Effector memory CD8-positive, alpha-beta T cell (primary cell): ENCODE measurements at regions not wholly inside any gene's neighbourhood (a gene's known extent, or its start where the extent isn't known, plus 50 kb on each side); places are given as distances from the start of the nearest gene placed in this dataset.
A peak's percentile ranks its signal among the peaks of the same experiment; 100 is the strongest.

Experiments used
- ATAC-seq: fragments of 150-1000 bp; cut with Tn5 transposase; replicated peaks from 2 replicates; pipeline ENCODE4 v1.10.0; 2021; ENCODE audit warnings: mild to moderate bottlenecking, moderate library complexity
- DNase-seq, 3 experiments: peaks; one replicate each; pipeline ENCODE4 v3.0.0; 2021
- H3K27ac Mint-ChIP-seq, 2 donors: one replicate each; pipeline ENCODE4 v1.8.0; 2022; ENCODE audit warnings: mild to moderate bottlenecking in 2 of 2, mixed read lengths in 2 of 2, moderate library complexity in 2 of 2
- H3K27me3 Mint-ChIP-seq, 2 donors: one replicate each; pipeline ENCODE4 v1.8.0; 2022; ENCODE audit warnings: mixed read lengths in 2 of 2
- H3K36me3 Mint-ChIP-seq: one replicate; pipeline ENCODE4 v1.8.0; 2022; ENCODE audit warnings: mild to moderate bottlenecking, moderate library complexity, mixed read lengths; ENCODE audit not compliant: insufficient read depth
- H3K4me1 Mint-ChIP-seq, 2 donors: one replicate each; pipeline ENCODE4 v1.8.0; 2022; ENCODE audit warnings: low read depth in 2 of 2, mixed read lengths in 2 of 2
- H3K4me3 Mint-ChIP-seq, 2 donors: one replicate each; pipeline ENCODE4 v1.8.0; 2022; ENCODE audit warnings: mild to moderate bottlenecking in 2 of 2, mixed read lengths in 2 of 2, moderate library complexity in 2 of 2
- H3K9me3 Mint-ChIP-seq, 2 donors: one replicate each; pipeline ENCODE4 v1.8.0; 2022; ENCODE audit warnings: mixed read lengths in 2 of 2

- H3K9me3 Mint-ChIP-seq = no peaks in the 10 kb centered on the region
- H3K27me3 Mint-ChIP-seq = peaks cover 3 to 4% of the 10 kb centered on the region in 2 donors
- no peaks in the 10 kb centered on the region for H3K4me1 Mint-ChIP-seq
- DNase-seq (no peak), ATAC-seq (no peak)
- H3K36me3 Mint-ChIP-seq = no peaks in the 10 kb centered on the region
- no peak overlapping the region for H3K27ac Mint-ChIP-seq
- no peak overlapping the region for H3K4me3 Mint-ChIP-seq
Observed at GRCh38 chr14:104316121-104316722, 177.8 kb downstream of the KIF26A start.

- Mint-ChIP-seq H3K27me3 (peaks cover 6 to 8% of the 10 kb centered on the region in 2 donors), H3K4me3 (no peak overlapping the region), H3K9me3 (no peaks in the 10 kb centered on the region), H3K4me1 (no peaks in the 10 kb centered on the region), H3K27ac (peak overlapping the region in 1 of 2 donors; percentile 49), H3K36me3 (no peaks in the 10 kb centered on the region)
- DNase-seq = no peak
- ATAC-seq = no peak
Observed at GRCh38 chr14:104316723-104317491, 178.5 kb downstream of the KIF26A start.

- H3K27ac Mint-ChIP-seq = peak overlapping the region in 1 of 2 donors; percentile 49
- no peak overlapping the region for H3K4me3 Mint-ChIP-seq
- H3K4me1 Mint-ChIP-seq = no peaks in the 10 kb centered on the region
- no peaks in the 10 kb centered on the region for H3K9me3 Mint-ChIP-seq
- DNase-seq (no peak), ATAC-seq (no peak)
- no peaks in the 10 kb centered on the region for H3K36me3 Mint-ChIP-seq
- peaks cover 6 to 12% of the 10 kb centered on the region in 2 donors for H3K27me3 Mint-ChIP-seq
Observed at GRCh38 chr14:104317492-104317805, 179.1 kb downstream of the KIF26A start.

DNA sequence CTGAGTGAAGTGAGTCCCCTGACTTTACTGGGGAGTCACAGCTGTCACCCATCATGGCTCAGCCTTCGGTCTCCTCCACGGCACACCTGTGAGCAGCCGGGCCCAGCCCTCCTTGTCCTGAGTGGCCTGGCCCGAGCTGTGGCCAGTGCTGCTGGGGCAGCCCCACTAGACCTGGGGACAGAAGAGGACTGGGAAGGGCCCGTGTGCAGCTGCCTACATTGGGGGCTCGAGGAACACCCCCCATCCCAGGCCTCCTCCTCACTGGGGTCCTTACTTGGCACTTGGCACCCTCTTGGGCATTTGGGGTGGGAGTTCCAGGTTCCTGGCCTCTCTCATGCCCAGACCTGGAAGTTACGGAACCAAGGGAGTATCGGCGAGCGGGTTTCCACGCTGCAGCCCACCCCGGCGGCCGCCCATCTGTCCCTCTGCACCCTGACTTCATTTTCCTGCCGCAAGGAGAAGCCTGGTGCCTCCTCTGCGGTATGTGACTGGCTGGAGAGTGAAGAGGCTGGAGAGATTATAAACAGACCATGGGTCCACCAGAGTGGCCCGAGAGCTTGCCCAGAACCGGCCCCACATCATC is 179.7 kb downstream of the KIF26A start:
- DNase-seq (no peak), ATAC-seq (no peak)
- Mint-ChIP-seq H3K4me1 (no peaks in the 10 kb centered on the region), H3K36me3 (no peaks in the 10 kb centered on the region), H3K9me3 (no peaks in the 10 kb centered on the region), H3K27ac (no peak overlapping the region), H3K27me3 (peaks cover 6 to 16% of the 10 kb centered on the region in 2 donors), H3K4me3 (no peak overlapping the region)

- Mint-ChIP-seq H3K27ac (no peak overlapping the region), H3K4me1 (no peaks in the 10 kb centered on the region), H3K36me3 (no peaks in the 10 kb centered on the region), H3K9me3 (no peaks in the 10 kb centered on the region), H3K4me3 (no peak overlapping the region), H3K27me3 (peaks cover 6 to 16% of the 10 kb centered on the region in 2 donors)
- ATAC-seq = no peak
- DNase-seq = no peak
Observed at GRCh38 chr14:104318558-104319490, 180.4 kb downstream of the KIF26A start.

DNA sequence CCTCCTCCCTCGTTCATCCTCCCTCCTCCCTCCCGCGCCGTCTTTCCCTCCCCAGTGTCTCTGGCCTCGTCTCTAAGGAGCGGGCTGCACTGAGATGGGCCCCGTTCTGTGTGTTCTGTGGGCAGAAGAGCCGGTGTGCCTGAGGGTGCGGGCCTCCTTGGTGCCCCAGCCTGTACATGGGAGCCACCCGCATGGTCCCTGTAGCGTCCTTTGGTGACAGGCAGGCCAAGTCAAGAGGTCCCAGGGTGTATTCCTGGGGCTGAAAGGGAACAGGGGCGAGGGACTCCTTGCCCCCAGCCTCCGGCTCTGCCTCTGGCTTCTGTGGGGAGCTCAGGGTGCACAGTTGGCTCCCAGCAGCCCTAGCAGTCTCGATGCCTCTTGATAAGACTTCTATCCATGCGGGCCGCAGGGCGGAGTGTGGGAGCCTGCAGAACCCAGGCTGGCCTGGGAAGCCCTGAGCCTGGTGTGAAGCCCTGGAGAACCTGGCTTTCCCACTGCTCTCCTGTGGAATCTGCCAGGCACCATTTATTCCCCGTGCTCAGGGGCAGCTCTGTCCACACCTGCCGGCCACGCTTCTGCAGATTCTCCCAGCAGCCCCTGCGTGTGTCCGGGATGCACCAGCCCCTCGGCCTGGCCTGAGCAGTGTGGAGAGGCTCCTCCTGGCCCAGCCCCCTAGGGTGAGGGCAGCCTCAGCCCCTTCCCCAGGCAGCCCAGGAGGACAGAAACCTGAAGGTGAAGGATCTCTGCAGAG is 181.3 kb downstream of the KIF26A start:
- no peak for DNase-seq

DNA sequence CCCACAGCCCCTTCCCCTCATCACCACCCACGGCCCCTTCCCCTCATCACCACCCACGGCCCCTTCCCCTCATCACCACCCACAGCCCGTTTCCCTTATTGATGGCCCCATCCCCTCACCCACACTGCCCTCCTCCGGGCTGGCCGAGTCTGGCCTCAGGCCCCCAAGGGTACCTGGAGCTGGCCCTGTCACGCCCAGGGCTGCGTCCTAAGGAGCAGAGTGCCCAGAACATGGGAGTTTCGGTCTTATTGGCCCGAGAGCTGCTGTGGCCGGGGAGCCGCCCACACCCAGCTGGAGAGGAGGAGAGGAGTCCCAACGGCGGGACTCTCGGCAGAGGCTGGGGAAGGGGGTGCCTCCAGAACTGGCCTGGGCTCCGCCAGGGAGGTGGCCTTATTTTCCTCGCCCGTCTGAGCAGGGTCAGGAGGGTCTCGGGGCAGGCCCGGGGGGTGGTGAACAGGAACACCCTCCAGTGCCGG is 182.3 kb downstream of the KIF26A start:
- Mint-ChIP-seq H3K9me3 (no peaks in the 10 kb centered on the region), H3K27ac (no peak overlapping the region), H3K4me3 (no peak overlapping the region), H3K4me1 (no peaks in the 10 kb centered on the region), H3K36me3 (no peaks in the 10 kb centered on the region), H3K27me3 (peaks cover 6 to 16% of the 10 kb centered on the region in 2 donors)
- ATAC-seq = no peak
- DNase-seq = no peak

More for the DNA sequence above, 181.3 kb downstream of the KIF26A start:
- no peak overlapping the region for H3K4me3 Mint-ChIP-seq
- H3K4me1 Mint-ChIP-seq = no peaks in the 10 kb centered on the region
- no peaks in the 10 kb centered on the region for H3K36me3 Mint-ChIP-seq
- H3K27ac Mint-ChIP-seq = no peak overlapping the region
- no peaks in the 10 kb centered on the region for H3K9me3 Mint-ChIP-seq
- H3K27me3 Mint-ChIP-seq = peaks cover 6 to 16% of the 10 kb centered on the region in 2 donors
- ATAC-seq = no peak

GRCh38 chr14:104321088-104321801 is 182.9 kb downstream of the KIF26A start:
- Mint-ChIP-seq H3K4me1 (no peaks in the 10 kb centered on the region), H3K4me3 (no peak overlapping the region), H3K36me3 (no peaks in the 10 kb centered on the region), H3K9me3 (no peaks in the 10 kb centered on the region), H3K27ac (no peak overlapping the region), H3K27me3 (peaks cover 6 to 16% of the 10 kb centered on the region in 2 donors)
- ATAC-seq (no peak), DNase-seq (no peak)

- H3K4me1 Mint-ChIP-seq = no peaks in the 10 kb centered on the region
- peaks cover 6 to 16% of the 10 kb centered on the region in 2 donors for H3K27me3 Mint-ChIP-seq
- no peaks in the 10 kb centered on the region for H3K9me3 Mint-ChIP-seq
- no peak overlapping the region for H3K27ac Mint-ChIP-seq
- DNase-seq (no peak), ATAC-seq (no peak)
- no peaks in the 10 kb centered on the region for H3K36me3 Mint-ChIP-seq
- no peak overlapping the region for H3K4me3 Mint-ChIP-seq
Observed at GRCh38 chr14:104321802-104322130, 183.4 kb downstream of the KIF26A start.

DNA sequence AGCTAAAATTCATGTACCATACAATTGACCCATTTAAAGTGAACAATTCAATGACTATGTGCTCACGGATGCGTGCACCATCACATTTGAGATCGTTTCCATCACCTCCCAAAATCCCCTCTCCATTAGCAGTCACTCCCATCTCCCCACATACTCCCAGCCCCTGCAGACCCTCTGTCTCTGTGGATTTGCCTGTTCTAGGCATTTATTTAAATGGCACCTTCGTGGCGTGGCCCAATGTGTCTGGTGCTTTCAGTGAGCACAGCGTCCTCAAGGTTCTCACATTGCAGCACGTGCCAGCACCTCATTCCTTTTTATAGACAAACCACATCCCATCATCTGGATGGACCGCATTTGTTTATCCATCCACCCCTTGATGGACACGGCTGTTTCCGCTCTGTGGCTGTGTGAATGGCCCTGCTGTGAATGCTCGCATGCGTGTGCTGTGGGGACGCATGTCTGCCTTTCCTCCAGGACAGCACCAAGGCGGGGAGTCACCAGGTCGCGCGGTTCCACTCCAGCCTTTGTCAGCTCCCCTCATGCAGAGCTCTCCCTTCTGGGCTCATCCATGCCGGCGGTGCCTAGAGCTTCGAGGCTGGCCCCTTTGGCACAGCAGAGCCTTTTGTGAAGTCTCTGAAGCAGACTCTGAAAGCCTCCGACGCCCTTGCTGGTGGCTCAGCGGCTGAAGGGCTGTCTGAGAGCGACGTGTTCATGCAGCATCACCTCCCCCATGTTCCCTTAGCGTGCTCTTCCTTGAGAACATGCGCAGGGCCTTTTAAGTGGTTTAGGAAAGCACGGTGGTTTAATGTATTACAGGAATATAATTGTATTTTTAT is 184.4 kb downstream of the KIF26A start:
- Mint-ChIP-seq H3K27me3 (peaks cover 6 to 16% of the 10 kb centered on the region in 2 donors), H3K36me3 (no peaks in the 10 kb centered on the region)

DNA sequence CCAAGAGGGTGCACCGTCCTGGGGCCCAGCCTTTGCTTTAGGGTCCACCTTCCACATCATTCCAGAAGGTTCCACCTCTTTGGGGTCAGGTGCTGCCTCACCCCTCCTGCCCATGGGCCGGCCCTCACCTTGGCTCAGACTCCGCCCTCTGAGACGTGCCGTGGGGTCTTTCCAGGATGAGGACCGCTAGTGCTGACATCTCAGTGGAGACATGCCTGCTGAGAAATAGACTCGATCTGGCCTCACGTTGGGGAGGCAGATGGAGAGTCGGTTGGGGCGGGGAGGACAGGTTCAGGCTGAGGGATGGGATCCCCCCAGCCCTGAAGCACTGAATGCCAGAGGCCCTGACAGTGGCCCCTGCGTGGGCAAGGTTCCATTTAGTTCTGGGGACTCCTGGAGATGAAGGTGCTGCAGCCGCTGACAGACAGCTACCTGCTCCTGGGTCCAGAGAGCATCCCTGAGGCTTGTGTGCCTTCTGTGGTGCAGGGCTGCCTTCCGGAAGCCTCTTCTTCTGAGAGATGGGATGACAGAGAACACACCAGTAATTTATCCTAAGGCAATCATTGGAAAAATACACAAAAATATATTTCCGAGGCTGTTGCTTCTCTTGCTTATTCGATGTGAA is 185.3 kb downstream of the KIF26A start:
- Mint-ChIP-seq H3K36me3 (no peaks in the 10 kb centered on the region), H3K9me3 (no peaks in the 10 kb centered on the region), H3K27me3 (peaks cover 6 to 16% of the 10 kb centered on the region in 2 donors), H3K27ac (no peak overlapping the region), H3K4me1 (no peaks in the 10 kb centered on the region), H3K4me3 (no peak overlapping the region)
- DNase-seq = no peak
- no peak for ATAC-seq

More for the DNA sequence above, 184.4 kb downstream of the KIF26A start:
- DNase-seq (no peak), ATAC-seq (no peak)
- Mint-ChIP-seq H3K4me1 (no peaks in the 10 kb centered on the region), H3K27ac (no peak overlapping the region), H3K9me3 (no peaks in the 10 kb centered on the region), H3K4me3 (no peak overlapping the region)
